ENCODE measurements at regions not wholly inside any gene's neighbourhood (a gene's known extent, or its start where the extent isn't known, plus 50 kb on each side); places are given as distances from the start of the nearest gene placed in this dataset.

GRCh38 chr15:35701402-35702046 is 155.6 kb upstream of the DPH6 start:
- DNase-seq (no peak), ATAC-seq (no peak), FAIRE-seq (no peak)
- Histone ChIP-seq H3K4me1 (peaks cover 11 to 27% (median 17%) of the 10 kb centered on the region in 3 donors), H3K36me3 (no peaks in the 10 kb centered on the region), H3K27me3 (no peaks in the 10 kb centered on the region), H3K9me3 (no peaks in the 10 kb centered on the region), H3K4me3 (no peak overlapping the region), H3K27ac (no peak overlapping the region)
- TF ChIP-seq CTCF (IDR thresholded peaks at IDR 0.05) = no peak
- WGBS, 2 donors = 85 to 96% methylated on average over 4 of the region's 4 CpGs
- intact Hi-C loops (cut with DNase I) = no loop called here

- H3K36me3 ChIP-seq = no peaks in the 10 kb centered on the region
- DNase-seq (no peak), FAIRE-seq (no peak), ATAC-seq (no peak)
- H3K27ac ChIP-seq = no peak overlapping the region
- WGBS, 2 donors = 68 to 75% methylated on average over 3 of the region's 3 CpGs
- H3K4me1 ChIP-seq = peaks cover 10 to 25% (median 11%) of the 10 kb centered on the region in 3 donors
- TF ChIP-seq CTCF (IDR thresholded peaks at IDR 0.05) = no peak
- H3K27me3 ChIP-seq = no peaks in the 10 kb centered on the region
- intact Hi-C loops (cut with DNase I) = no loop called here
- H3K9me3 ChIP-seq = no peaks in the 10 kb centered on the region
- no peak overlapping the region for H3K4me3 ChIP-seq
Measured at GRCh38 chr15:35702946-35703495, 157.1 kb upstream of the DPH6 start.

GRCh38 chr15:35705030-35705883 is 159.3 kb upstream of the DPH6 start:
- intact Hi-C loops (cut with DNase I) = no loop called here
- Histone ChIP-seq H3K27ac (peak overlapping the region in 3 of 4 donors; percentile 26 to 45 (median 28)), H3K9me3 (no peaks in the 10 kb centered on the region), H3K4me1 (peaks cover 10 to 22% (median 11%) of the 10 kb centered on the region in 3 donors), H3K36me3 (no peaks in the 10 kb centered on the region), H3K4me3 (no peak overlapping the region), H3K27me3 (no peaks in the 10 kb centered on the region)
- FAIRE-seq (no peak), DNase-seq (no peak), ATAC-seq (peak in 3 of 4 donors; percentile 30 to 63 (median 43))
- no peak for TF ChIP-seq CTCF (IDR thresholded peaks at IDR 0.05)
- WGBS, 2 donors = 46 to 49% methylated on average over 2 of the region's 2 CpGs

- FAIRE-seq (no peak), ATAC-seq (peak; percentile 81 to 98 (median 88)), DNase-seq (peak in 2 of 6 donors; percentile 17 to 34)
- H3K27ac ChIP-seq = peak overlapping the region in 3 of 4 donors; percentile 26 to 45 (median 28)
- H3K4me3 ChIP-seq = no peak overlapping the region
- no peaks in the 10 kb centered on the region for H3K36me3 ChIP-seq
- peaks cover 10 to 22% (median 11%) of the 10 kb centered on the region in 3 donors for H3K4me1 ChIP-seq
- WGBS, 2 donors = 51 to 53% methylated on average over 4 of the region's 4 CpGs
- H3K27me3 ChIP-seq = no peaks in the 10 kb centered on the region
- no peak for TF ChIP-seq CTCF (IDR thresholded peaks at IDR 0.05)
- intact Hi-C loops (cut with DNase I) = no loop called here
- no peaks in the 10 kb centered on the region for H3K9me3 ChIP-seq
Measured at GRCh38 chr15:35705884-35706585, 160.1 kb upstream of the DPH6 start.

Measured in pancreas (tissue), 10 donors.